ENCODE measurements at regions not wholly inside any gene's neighbourhood (a gene's known extent, or its start where the extent isn't known, plus 50 kb on each side); places are given as distances from the start of the nearest gene placed in this dataset.

- Histone ChIP-seq H3K36me3 (ENCODE audit: control insufficient read depth in 2 of 2, extremely low read depth in 1 of 2, insufficient read depth in 1 of 2, low read length in 1 of 2) (no peaks in the 10 kb centered on the region), H3K4me1 (ENCODE audit: control insufficient read depth in 1 of 2, extremely low read depth in 1 of 2, insufficient read depth in 2 of 2, low read length in 2 of 2) (no peaks in the 10 kb centered on the region), H3K27me3 (replicated peaks in 1 of 2; ENCODE audit: control insufficient read depth in 2 of 2, extremely low read depth in 1 of 2, insufficient read depth in 2 of 2, low read length in 1 of 2) (no peaks in the 10 kb centered on the region), H3K4me3 (ENCODE audit: control insufficient read depth in 1 of 2, extremely low read depth in 1 of 2, low read length in 1 of 2) (no peak overlapping the region), H3K27ac (ENCODE audit: low read length) (no peak overlapping the region), H3K9me3 (no peaks in the 10 kb centered on the region)
- Mint-ChIP-seq H3K9me3 (peaks cover 6 to 9% (median 7%) of the 10 kb centered on the region in 3 donors), H3K27ac (no peak overlapping the region), H3K27me3 (no peaks in the 10 kb centered on the region), H3K4me3 (no peak overlapping the region), H3K4me1 (no peaks in the 10 kb centered on the region), H3K36me3 (no peaks in the 10 kb centered on the region)
- CTCF ChIA-PET: no interaction called here
- no CpG with 5 or more reads among the region's 3 CpGs for WGBS (ENCODE audit: insufficient coverage)
- DNase-seq (no peak), ATAC-seq (replicated peaks in 1 of 4) (no peak)
- POLR2A ChIA-PET: no interaction called here
Measured at GRCh38 chr4:171622729-171623128, 190.5 kb upstream of the GALNTL6 start.

GRCh38 chr4:171621646-171622045 is 191.6 kb upstream of the GALNTL6 start:
- ChIA-PET CTCF (no interaction called here), POLR2A (no interaction called here)
- Mint-ChIP-seq H3K27ac (no peak overlapping the region), H3K4me1 (no peaks in the 10 kb centered on the region), H3K4me3 (no peak overlapping the region), H3K27me3 (no peaks in the 10 kb centered on the region), H3K36me3 (no peaks in the 10 kb centered on the region), H3K9me3 (peaks cover 6 to 9% (median 7%) of the 10 kb centered on the region in 3 donors)
- Histone ChIP-seq H3K36me3 (ENCODE audit: control insufficient read depth in 2 of 2, extremely low read depth in 1 of 2, insufficient read depth in 1 of 2, low read length in 1 of 2) (no peaks in the 10 kb centered on the region), H3K27ac (ENCODE audit: low read length) (no peak overlapping the region), H3K4me1 (ENCODE audit: control insufficient read depth in 1 of 2, extremely low read depth in 1 of 2, insufficient read depth in 2 of 2, low read length in 2 of 2) (no peaks in the 10 kb centered on the region), H3K27me3 (replicated peaks in 1 of 2; ENCODE audit: control insufficient read depth in 2 of 2, extremely low read depth in 1 of 2, insufficient read depth in 2 of 2, low read length in 1 of 2) (no peaks in the 10 kb centered on the region), H3K9me3 (no peaks in the 10 kb centered on the region), H3K4me3 (ENCODE audit: control insufficient read depth in 1 of 2, extremely low read depth in 1 of 2, low read length in 1 of 2) (no peak overlapping the region)
- no peak for DNase-seq
- ATAC-seq (replicated peaks in 1 of 4): no peak

- CTCF ChIA-PET: interaction anchor here in 1 of 2 donors (1.1 kb wide), 1 partner anchor 17 kb away, joined by 3 read pairs; no protein-coding TSS in a partner anchor
- no peak for DNase-seq
- H3K9me3 ChIP-seq: no peaks in the 10 kb centered on the region
- no peaks in the 10 kb centered on the region for H3K36me3 ChIP-seq (ENCODE audit: control insufficient read depth in 2 of 2, extremely low read depth in 1 of 2, insufficient read depth in 1 of 2, low read length in 1 of 2)
- no peak overlapping the region for H3K27ac ChIP-seq (ENCODE audit: low read length)
- Mint-ChIP-seq H3K27me3 (no peaks in the 10 kb centered on the region), H3K9me3 (peaks cover 3 to 7% (median 7%) of the 10 kb centered on the region in 3 donors), H3K36me3 (no peaks in the 10 kb centered on the region), H3K4me3 (no peak overlapping the region), H3K4me1 (no peaks in the 10 kb centered on the region), H3K27ac (no peak overlapping the region)
- H3K4me3 ChIP-seq (ENCODE audit: control insufficient read depth in 1 of 2, extremely low read depth in 1 of 2, low read length in 1 of 2): no peak overlapping the region
- no peaks in the 10 kb centered on the region for H3K4me1 ChIP-seq (ENCODE audit: control insufficient read depth in 1 of 2, extremely low read depth in 1 of 2, insufficient read depth in 2 of 2, low read length in 2 of 2)
- POLR2A ChIA-PET: no interaction called here
- WGBS (ENCODE audit: insufficient coverage): no CpG with 5 or more reads among the region's 2 CpGs
- no peak for ATAC-seq (replicated peaks in 1 of 4)
- H3K27me3 ChIP-seq (replicated peaks in 1 of 2; ENCODE audit: control insufficient read depth in 2 of 2, extremely low read depth in 1 of 2, insufficient read depth in 2 of 2, low read length in 1 of 2): no peaks in the 10 kb centered on the region
Measured at GRCh38 chr4:171612907-171613306, 200.3 kb upstream of the GALNTL6 start.

DNA sequence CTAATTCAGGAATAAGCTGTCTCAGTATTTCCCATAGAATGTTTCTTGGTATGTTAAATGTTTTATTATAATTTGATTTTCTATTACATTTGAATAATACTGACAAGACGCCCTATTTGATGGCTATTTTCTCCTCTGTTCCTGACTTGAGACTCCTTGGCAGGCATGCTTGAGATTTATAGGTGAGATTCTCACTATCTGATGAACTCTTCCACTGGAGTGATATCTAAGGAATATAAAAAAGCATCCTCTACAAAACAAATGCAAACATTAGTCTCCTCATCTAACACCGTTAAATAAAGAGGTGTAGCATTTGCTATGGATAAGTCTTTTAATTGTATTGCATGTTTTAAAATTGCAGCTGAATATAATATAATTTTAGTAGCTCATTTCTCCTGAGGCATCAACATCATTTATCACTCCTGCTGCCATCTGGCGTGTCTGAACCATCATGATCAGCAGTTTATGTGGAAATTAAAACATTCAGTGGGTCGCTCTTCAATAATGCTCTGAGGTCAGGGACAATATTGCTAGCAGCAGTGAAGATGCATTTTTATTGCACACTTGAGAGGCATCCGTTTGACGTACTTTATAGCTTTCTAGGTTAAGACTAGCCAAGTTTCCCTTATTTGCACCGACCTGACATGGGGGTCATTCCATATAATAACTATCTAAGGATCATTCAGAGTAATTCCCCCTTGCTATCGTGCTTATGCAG is 210.4 kb upstream of the GALNTL6 start:
- H3K4me3 Mint-ChIP-seq: no peak overlapping the region
- CTCF ChIA-PET: no interaction called here
- Histone ChIP-seq H3K4me1 (ENCODE audit: control insufficient read depth in 1 of 2, extremely low read depth in 1 of 2, insufficient read depth in 2 of 2, low read length in 2 of 2) (no peaks in the 10 kb centered on the region), H3K4me3 (ENCODE audit: control insufficient read depth in 1 of 2, extremely low read depth in 1 of 2, low read length in 1 of 2) (no peak overlapping the region), H3K36me3 (ENCODE audit: control insufficient read depth in 2 of 2, extremely low read depth in 1 of 2, insufficient read depth in 1 of 2, low read length in 1 of 2) (no peaks in the 10 kb centered on the region), H3K9me3 (no peaks in the 10 kb centered on the region), H3K27me3 (replicated peaks in 1 of 2; ENCODE audit: control insufficient read depth in 2 of 2, extremely low read depth in 1 of 2, insufficient read depth in 2 of 2, low read length in 1 of 2) (no peaks in the 10 kb centered on the region), H3K27ac (ENCODE audit: low read length) (no peak overlapping the region)
- H3K36me3 Mint-ChIP-seq: no peaks in the 10 kb centered on the region
- H3K4me1 Mint-ChIP-seq: no peaks in the 10 kb centered on the region
- no peak overlapping the region for H3K27ac Mint-ChIP-seq
- WGBS (ENCODE audit: insufficient coverage): 97% methylated on average over 4 of the region's 8 CpGs
- ATAC-seq (replicated peaks in 1 of 4) (no peak), DNase-seq (no peak)
- H3K9me3 Mint-ChIP-seq: peaks cover 4 to 16% (median 7%) of the 10 kb centered on the region in 3 donors
- H3K27me3 Mint-ChIP-seq: no peaks in the 10 kb centered on the region
- POLR2A ChIA-PET: no interaction called here

GRCh38 chr4:171601091-171601490 is 212.1 kb upstream of the GALNTL6 start:
- 100% methylated on average over 1 of the region's 3 CpGs for whole genome bisulfite sequencing (ENCODE audit: insufficient coverage)
- Histone ChIP-seq H3K9me3 (no peaks in the 10 kb centered on the region), H3K27me3 (replicated peaks in 1 of 2; ENCODE audit: control insufficient read depth in 2 of 2, extremely low read depth in 1 of 2, insufficient read depth in 2 of 2, low read length in 1 of 2) (no peaks in the 10 kb centered on the region), H3K4me3 (ENCODE audit: control insufficient read depth in 1 of 2, extremely low read depth in 1 of 2, low read length in 1 of 2) (no peak overlapping the region), H3K27ac (ENCODE audit: low read length) (no peak overlapping the region), H3K4me1 (ENCODE audit: control insufficient read depth in 1 of 2, extremely low read depth in 1 of 2, insufficient read depth in 2 of 2, low read length in 2 of 2) (no peaks in the 10 kb centered on the region), H3K36me3 (ENCODE audit: control insufficient read depth in 2 of 2, extremely low read depth in 1 of 2, insufficient read depth in 1 of 2, low read length in 1 of 2) (no peaks in the 10 kb centered on the region)
- H3K36me3 Mint-ChIP-seq: no peaks in the 10 kb centered on the region
- no peaks in the 10 kb centered on the region for H3K4me1 Mint-ChIP-seq
- ChIA-PET CTCF (no interaction called here), POLR2A (no interaction called here)
- ATAC-seq (replicated peaks in 1 of 4) (no peak), DNase-seq (no peak)
- H3K4me3 Mint-ChIP-seq: no peak overlapping the region
- H3K9me3 Mint-ChIP-seq: peaks cover 4 to 11% (median 7%) of the 10 kb centered on the region in 3 donors
- H3K27me3 Mint-ChIP-seq: no peaks in the 10 kb centered on the region
- H3K27ac Mint-ChIP-seq: no peak overlapping the region

GRCh38 chr4:171599628-171600027 is 213.6 kb upstream of the GALNTL6 start:
- no CpG with 5 or more reads among the region's 3 CpGs for WGBS (ENCODE audit: insufficient coverage)
- DNase-seq: no peak
- Histone ChIP-seq H3K27ac (ENCODE audit: low read length) (no peak overlapping the region), H3K4me3 (ENCODE audit: control insufficient read depth in 1 of 2, extremely low read depth in 1 of 2, low read length in 1 of 2) (no peak overlapping the region), H3K27me3 (replicated peaks in 1 of 2; ENCODE audit: control insufficient read depth in 2 of 2, extremely low read depth in 1 of 2, insufficient read depth in 2 of 2, low read length in 1 of 2) (no peaks in the 10 kb centered on the region), H3K4me1 (ENCODE audit: control insufficient read depth in 1 of 2, extremely low read depth in 1 of 2, insufficient read depth in 2 of 2, low read length in 2 of 2) (no peaks in the 10 kb centered on the region), H3K36me3 (ENCODE audit: control insufficient read depth in 2 of 2, extremely low read depth in 1 of 2, insufficient read depth in 1 of 2, low read length in 1 of 2) (no peaks in the 10 kb centered on the region), H3K9me3 (no peaks in the 10 kb centered on the region)
- H3K36me3 Mint-ChIP-seq: no peaks in the 10 kb centered on the region
- no peak for ATAC-seq (replicated peaks in 1 of 4)
- H3K9me3 Mint-ChIP-seq: peaks cover 4 to 11% (median 7%) of the 10 kb centered on the region in 3 donors
- no peaks in the 10 kb centered on the region for H3K27me3 Mint-ChIP-seq
- no peak overlapping the region for H3K27ac Mint-ChIP-seq
- H3K4me3 Mint-ChIP-seq: no peak overlapping the region
- ChIA-PET CTCF (no interaction called here), POLR2A (interaction anchor here in 1 of 2 donors (0.6 kb wide), 1 partner anchor 43 kb away, joined by 5 read pairs; no protein-coding TSS in a partner anchor)
- no peaks in the 10 kb centered on the region for H3K4me1 Mint-ChIP-seq

DNA sequence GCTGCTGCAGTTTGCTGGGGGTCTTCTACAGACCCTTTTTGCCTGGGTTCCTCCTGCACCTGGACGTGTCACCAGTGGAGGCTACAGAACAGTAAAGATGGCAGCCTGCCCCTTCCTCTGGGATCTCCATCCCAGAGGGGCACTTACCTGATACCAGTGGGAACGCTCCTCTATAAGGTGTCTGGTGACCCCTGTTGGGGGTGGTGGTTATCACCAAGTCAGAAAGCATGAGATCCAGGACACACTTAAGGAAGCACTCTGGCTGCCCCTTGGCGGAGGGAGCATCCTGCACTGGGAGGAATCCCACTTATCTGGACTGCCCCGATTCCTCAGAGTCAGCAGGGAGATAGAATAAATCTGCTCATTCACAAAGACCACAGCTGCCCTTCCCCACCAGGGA is 218.9 kb upstream of the GALNTL6 start:
- Mint-ChIP-seq H3K4me3 (no peak overlapping the region), H3K27me3 (no peaks in the 10 kb centered on the region), H3K36me3 (no peaks in the 10 kb centered on the region), H3K4me1 (no peaks in the 10 kb centered on the region), H3K9me3 (peaks cover 2 to 17% (median 10%) of the 10 kb centered on the region in 3 donors), H3K27ac (no peak overlapping the region)
- no peaks in the 10 kb centered on the region for H3K36me3 ChIP-seq (ENCODE audit: control insufficient read depth in 2 of 2, extremely low read depth in 1 of 2, insufficient read depth in 1 of 2, low read length in 1 of 2)
- H3K4me1 ChIP-seq (ENCODE audit: control insufficient read depth in 1 of 2, extremely low read depth in 1 of 2, insufficient read depth in 2 of 2, low read length in 2 of 2): no peaks in the 10 kb centered on the region
- H3K9me3 ChIP-seq: no peaks in the 10 kb centered on the region
- ChIA-PET POLR2A (no interaction called here), CTCF (no interaction called here)
- 100% methylated on average over 1 of the region's 4 CpGs for WGBS (ENCODE audit: insufficient coverage)
- H3K27me3 ChIP-seq (replicated peaks in 1 of 2; ENCODE audit: control insufficient read depth in 2 of 2, extremely low read depth in 1 of 2, insufficient read depth in 2 of 2, low read length in 1 of 2): no peaks in the 10 kb centered on the region
- DNase-seq (no peak), ATAC-seq (replicated peaks in 1 of 4) (no peak)
- H3K4me3 ChIP-seq (ENCODE audit: control insufficient read depth in 1 of 2, extremely low read depth in 1 of 2, low read length in 1 of 2): no peak overlapping the region
- H3K27ac ChIP-seq (ENCODE audit: low read length): no peak overlapping the region

Measured in T-cell (primary cell).